Activated CD4-positive, alpha-beta memory T cell treated with anti-CD3 and anti-CD28 coated beads for 36 hours (primary cell): ENCODE measurements at regions not wholly inside any gene's neighbourhood (a gene's known extent, or its start where the extent isn't known, plus 50 kb on each side); places are given as distances from the start of the nearest gene placed in this dataset.
"Not testable (repeated sequence)": the region's sequence is repeated elsewhere in the genome, so short reads cannot be mapped to it uniquely, and the experiment has no call there.

ENCODE experiments used
- CTCF ChIA-PET: fragments of 350-600 bp; sonication (Branson Sonifier 250); formaldehyde crosslinking; loops from one replicate; lab custom pipeline; 2021; ENCODE audit warnings: antibody characterized with exemption, inconsistent platforms; lab: Charles Lee
- POLR2A ChIA-PET: fragments of 350-600 bp; sonication (Branson Sonifier 250); formaldehyde crosslinking; loops from one replicate; lab custom pipeline; 2021; ENCODE audit warnings: antibody characterized with exemption; lab: Charles Lee
- DNase-seq: peaks from one replicate; pipeline ENCODE4 v3.0.0-alpha.2; 2020
- H3K27ac Mint-ChIP-seq: one replicate; pipeline ENCODE4 v1.8.0; 2021; ENCODE audit warnings: mixed read lengths
- H3K27me3 Mint-ChIP-seq: one replicate; pipeline ENCODE4 v1.8.0; 2021; ENCODE audit warnings: mixed read lengths
- H3K36me3 Mint-ChIP-seq: one replicate; pipeline ENCODE4 v1.8.0; 2021; ENCODE audit warnings: mixed read lengths
- H3K4me1 Mint-ChIP-seq: one replicate; pipeline ENCODE4 v1.8.0; 2021; ENCODE audit warnings: low read depth, mixed read lengths
- H3K4me3 Mint-ChIP-seq: one replicate; pipeline ENCODE4 v1.8.0; 2021; ENCODE audit warnings: mild to moderate bottlenecking, mixed read lengths
- H3K9me3 Mint-ChIP-seq: one replicate; pipeline ENCODE4 v1.8.0; 2021; ENCODE audit warnings: mixed read lengths
- intact Hi-C: fragments of 100-400 bp; cut with micrococcal nuclease; formaldehyde crosslinking; loops from one replicate; pipeline ENCODE4 v1.15.1; 2023

GRCh38 chr7:81407094-81407493, 362.8 kb downstream of the HGF start:
- Mint-ChIP-seq H3K27me3 (no peaks in the 10 kb centered on the region), H3K36me3 (no peaks in the 10 kb centered on the region), H3K4me3 (no peak overlapping the region), H3K9me3 (peaks cover 9% of the 10 kb centered on the region), H3K27ac (no peak overlapping the region), H3K4me1 (no peaks in the 10 kb centered on the region)
- intact Hi-C loops: no loop called here
- POLR2A ChIA-PET: no interaction called here
- CTCF ChIA-PET: no interaction called here
- DNase-seq: no peak

DNA sequence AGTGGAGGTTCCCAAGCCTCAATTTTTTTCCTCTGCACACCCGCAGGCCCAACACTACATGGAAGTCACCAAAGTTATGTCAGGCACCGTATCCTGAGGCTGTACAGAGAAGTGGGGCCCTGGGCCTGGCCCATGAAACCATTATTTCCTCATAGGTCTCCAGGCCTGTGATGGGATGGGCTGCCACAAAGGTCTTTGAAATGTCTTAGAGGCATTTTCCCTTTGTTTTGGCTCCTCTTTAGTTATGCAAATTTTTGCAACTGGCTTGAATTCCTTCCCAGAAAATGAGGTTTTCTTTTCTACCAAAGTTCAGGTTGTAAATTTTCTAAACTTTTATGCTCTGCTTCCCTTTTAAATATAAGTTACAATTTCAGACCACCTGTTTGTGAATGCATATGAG, 365.2 kb downstream of the HGF start:
- Mint-ChIP-seq H3K4me1 (no peaks in the 10 kb centered on the region), H3K36me3 (no peaks in the 10 kb centered on the region), H3K27me3 (no peaks in the 10 kb centered on the region), H3K4me3 (no peak overlapping the region), H3K9me3 (peaks cover 11% of the 10 kb centered on the region), H3K27ac (no peak overlapping the region)
- no peak for DNase-seq
- CTCF ChIA-PET: no interaction called here
- POLR2A ChIA-PET: no interaction called here
- intact Hi-C loops: no loop called here

- DNase-seq: no peak
- H3K36me3 Mint-ChIP-seq: no peaks in the 10 kb centered on the region
- ChIA-PET POLR2A (no interaction called here), CTCF (no interaction called here)
- peaks cover 17% of the 10 kb centered on the region for H3K9me3 Mint-ChIP-seq
- H3K27me3 Mint-ChIP-seq: no peaks in the 10 kb centered on the region
- no peaks in the 10 kb centered on the region for H3K4me1 Mint-ChIP-seq
- no peak overlapping the region for H3K4me3 Mint-ChIP-seq
- H3K27ac Mint-ChIP-seq: no peak overlapping the region
- intact Hi-C loops: no loop called here
Observed at GRCh38 chr7:81402227-81402626, 367.6 kb downstream of the HGF start.

DNA sequence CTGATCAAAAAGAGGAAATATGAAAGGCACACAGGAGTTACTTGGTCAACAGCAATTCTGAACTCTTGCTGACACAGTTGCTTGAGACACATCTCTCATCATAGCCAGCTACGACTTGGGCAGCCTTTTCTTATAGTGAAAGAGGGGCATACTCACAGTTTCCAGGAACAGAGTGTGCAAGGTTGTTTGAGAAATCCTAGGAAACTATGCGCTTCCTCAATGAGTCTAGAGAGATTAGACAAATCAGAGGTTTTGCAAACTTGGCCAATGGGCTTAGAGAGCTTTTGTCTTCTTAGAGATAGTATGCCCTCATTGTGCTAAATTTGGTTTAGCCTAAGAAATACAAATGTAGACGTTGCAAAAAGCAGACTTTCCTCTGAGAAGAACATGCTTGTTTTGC, 370.4 kb downstream of the HGF start:
- no peak for DNase-seq
- Mint-ChIP-seq H3K4me1 (no peaks in the 10 kb centered on the region), H3K36me3 (no peaks in the 10 kb centered on the region), H3K27me3 (no peaks in the 10 kb centered on the region), H3K4me3 (no peak overlapping the region), H3K9me3 (peaks cover 13% of the 10 kb centered on the region), H3K27ac (no peak overlapping the region)
- intact Hi-C loops: no loop called here
- POLR2A ChIA-PET: no interaction called here
- CTCF ChIA-PET: no interaction called here

GRCh38 chr7:81394029-81394428, 375.8 kb downstream of the HGF start:
- Mint-ChIP-seq H3K27ac (no peak overlapping the region), H3K27me3 (no peaks in the 10 kb centered on the region), H3K4me3 (no peak overlapping the region), H3K36me3 (no peaks in the 10 kb centered on the region), H3K4me1 (no peaks in the 10 kb centered on the region), H3K9me3 (peaks cover 10% of the 10 kb centered on the region)
- intact Hi-C loops: no loop called here
- ChIA-PET POLR2A (no interaction called here), CTCF (no interaction called here)
- DNase-seq: no peak

DNA sequence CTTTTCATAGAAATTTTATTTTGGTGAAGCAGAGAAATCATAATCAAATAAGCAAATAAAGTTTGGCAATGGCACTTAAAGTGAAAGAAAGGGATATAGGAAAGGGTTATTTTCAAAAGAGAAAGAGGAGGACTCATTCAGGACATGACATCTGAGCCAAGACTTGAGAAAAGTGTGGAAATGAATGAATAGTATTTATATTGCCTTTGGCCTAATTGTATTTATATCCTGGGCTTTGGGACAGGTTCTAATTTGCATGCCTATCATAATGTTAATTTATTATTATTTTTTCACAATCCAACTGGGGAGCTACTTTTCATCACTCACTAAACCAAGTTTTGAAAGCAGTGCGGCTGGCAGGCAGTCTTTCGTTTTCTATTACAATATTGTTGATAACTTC, 376.8 kb downstream of the HGF start:
- no peak overlapping the region for H3K4me3 Mint-ChIP-seq
- POLR2A ChIA-PET: no interaction called here
- H3K36me3 Mint-ChIP-seq: no peaks in the 10 kb centered on the region
- peaks cover 8% of the 10 kb centered on the region for H3K9me3 Mint-ChIP-seq
- intact Hi-C loops: no loop called here
- CTCF ChIA-PET: no interaction called here
- no peaks in the 10 kb centered on the region for H3K4me1 Mint-ChIP-seq
- no peak overlapping the region for H3K27ac Mint-ChIP-seq
- no peaks in the 10 kb centered on the region for H3K27me3 Mint-ChIP-seq
- DNase-seq: no peak

DNA sequence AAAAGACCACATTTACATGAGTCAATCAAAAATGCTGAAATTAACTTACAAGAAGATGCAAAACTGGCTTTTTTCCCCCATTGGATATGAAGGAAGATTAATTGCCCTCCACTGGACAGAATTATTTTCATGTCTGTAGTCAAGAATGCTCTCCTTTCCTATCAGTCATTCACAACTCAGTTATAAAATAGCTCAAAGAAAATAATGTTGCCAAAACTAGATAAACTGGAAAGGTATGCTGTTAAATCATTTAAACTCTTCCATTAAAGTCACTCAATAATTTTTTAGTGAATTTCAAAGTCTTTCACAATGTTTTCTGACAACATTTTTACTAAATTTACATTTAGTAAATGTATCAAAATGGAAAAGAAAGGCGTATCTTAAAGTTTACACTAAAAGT, 384.5 kb downstream of the HGF start:
- Mint-ChIP-seq H3K4me1 (no peaks in the 10 kb centered on the region), H3K4me3 (no peak overlapping the region), H3K27ac (no peak overlapping the region), H3K27me3 (no peaks in the 10 kb centered on the region), H3K9me3 (peaks cover 14% of the 10 kb centered on the region), H3K36me3 (no peaks in the 10 kb centered on the region)
- DNase-seq: no peak
- ChIA-PET POLR2A (no interaction called here), CTCF (no interaction called here)
- intact Hi-C loops: no loop called here

DNA sequence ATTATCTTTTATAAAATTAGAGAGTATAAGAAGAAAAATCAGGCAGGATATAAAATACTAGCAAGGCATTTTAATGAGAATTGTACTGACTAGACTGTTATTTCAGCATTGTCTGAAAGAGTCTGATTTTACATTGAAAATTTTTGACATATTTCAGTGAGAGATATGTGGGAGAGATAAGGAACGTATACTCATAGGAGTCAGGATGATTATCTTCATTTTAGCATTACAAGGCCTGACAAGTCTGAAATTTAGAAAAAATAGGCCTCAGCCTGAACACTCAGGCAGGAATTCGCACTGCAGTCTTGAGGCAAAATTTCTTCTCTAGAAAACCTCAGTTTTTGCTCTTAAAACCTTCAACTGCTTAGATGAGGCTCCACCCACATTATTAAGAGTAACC, 386.0 kb downstream of the HGF start:
- intact Hi-C loops: no loop called here
- H3K36me3 Mint-ChIP-seq: no peaks in the 10 kb centered on the region
- no peak for DNase-seq
- no peaks in the 10 kb centered on the region for H3K4me1 Mint-ChIP-seq
- no peak overlapping the region for H3K27ac Mint-ChIP-seq
- ChIA-PET POLR2A (no interaction called here), CTCF (no interaction called here)
- H3K9me3 Mint-ChIP-seq: peaks cover 12% of the 10 kb centered on the region
- no peaks in the 10 kb centered on the region for H3K27me3 Mint-ChIP-seq
- no peak overlapping the region for H3K4me3 Mint-ChIP-seq

DNA sequence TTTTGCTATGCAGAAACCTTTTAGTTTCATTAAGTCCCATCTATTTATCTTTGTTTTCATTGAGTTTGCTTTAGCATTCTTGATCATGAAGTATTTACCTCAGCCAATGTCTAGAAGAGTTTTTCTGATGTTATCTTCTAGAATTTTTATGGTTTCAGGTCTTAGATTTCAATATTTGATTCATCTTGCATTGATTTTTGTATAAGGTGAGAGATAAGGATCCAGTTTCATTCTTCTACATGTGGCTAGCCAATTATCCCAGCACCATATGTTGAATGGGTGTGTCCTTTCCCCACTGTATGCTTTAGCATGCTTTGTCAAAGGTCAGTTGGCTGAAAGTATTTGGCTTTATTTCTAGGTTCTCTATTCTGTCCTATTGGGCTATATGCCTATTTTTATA, 395.2 kb downstream of the HGF start:
- POLR2A ChIA-PET, H3K27me3 Mint-ChIP-seq: not testable (repeated sequence)

GRCh38 chr7:81370822-81371221, 399.0 kb downstream of the HGF start:
- no peaks in the 10 kb centered on the region for H3K4me1 Mint-ChIP-seq
- ChIA-PET POLR2A (no interaction called here), CTCF (no interaction called here)
- peaks cover 11% of the 10 kb centered on the region for H3K9me3 Mint-ChIP-seq
- H3K27me3 Mint-ChIP-seq: no peaks in the 10 kb centered on the region
- H3K36me3 Mint-ChIP-seq: no peaks in the 10 kb centered on the region
- no peak overlapping the region for H3K4me3 Mint-ChIP-seq
- intact Hi-C loops: no loop called here
- no peak overlapping the region for H3K27ac Mint-ChIP-seq
- no peak for DNase-seq

More for the DNA sequence above, 395.2 kb downstream of the HGF start:
- DNase-seq, H3K27ac Mint-ChIP-seq, H3K36me3 Mint-ChIP-seq, H3K4me3 Mint-ChIP-seq, intact Hi-C loops, CTCF ChIA-PET, H3K4me1 Mint-ChIP-seq: not testable (repeated sequence)
- peaks cover 16% of the 10 kb centered on the region for H3K9me3 Mint-ChIP-seq

DNA sequence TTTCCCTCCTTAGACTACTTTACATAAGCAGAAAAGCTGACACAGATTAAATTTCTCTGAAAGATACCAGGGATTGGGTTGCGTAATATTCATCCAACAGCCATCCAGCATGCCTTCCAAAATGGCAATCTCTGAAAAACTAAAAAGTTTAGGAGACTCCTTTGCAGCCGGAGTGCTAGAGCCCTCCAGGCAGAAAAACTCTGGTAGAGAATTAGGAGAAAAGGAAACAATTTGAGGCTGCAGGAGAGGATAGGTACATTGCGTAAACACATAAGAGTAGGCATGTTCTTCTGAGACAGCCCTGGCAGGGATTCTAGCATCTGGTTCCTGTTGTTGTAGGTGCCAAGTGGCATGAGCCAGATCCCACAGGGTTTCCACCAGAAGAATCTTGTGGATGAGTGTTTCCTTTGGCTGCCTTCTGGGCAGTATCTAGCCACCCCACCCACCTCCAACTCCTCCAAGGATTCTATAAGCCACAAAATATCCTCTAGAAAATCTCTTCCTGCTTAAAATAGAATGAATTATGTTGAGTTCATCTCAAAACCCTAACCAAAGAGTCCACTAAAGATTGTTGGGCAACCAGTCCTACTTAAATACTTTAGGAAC, 402.4 kb downstream of the HGF start:
- Mint-ChIP-seq H3K4me3 (no peak overlapping the region), H3K4me1 (no peaks in the 10 kb centered on the region), H3K36me3 (no peaks in the 10 kb centered on the region), H3K27me3 (no peaks in the 10 kb centered on the region), H3K9me3 (peaks cover 10% of the 10 kb centered on the region), H3K27ac (no peak overlapping the region)
- CTCF ChIA-PET: no interaction called here
- intact Hi-C loops: no loop called here
- no peak for DNase-seq
- POLR2A ChIA-PET: no interaction called here

DNA sequence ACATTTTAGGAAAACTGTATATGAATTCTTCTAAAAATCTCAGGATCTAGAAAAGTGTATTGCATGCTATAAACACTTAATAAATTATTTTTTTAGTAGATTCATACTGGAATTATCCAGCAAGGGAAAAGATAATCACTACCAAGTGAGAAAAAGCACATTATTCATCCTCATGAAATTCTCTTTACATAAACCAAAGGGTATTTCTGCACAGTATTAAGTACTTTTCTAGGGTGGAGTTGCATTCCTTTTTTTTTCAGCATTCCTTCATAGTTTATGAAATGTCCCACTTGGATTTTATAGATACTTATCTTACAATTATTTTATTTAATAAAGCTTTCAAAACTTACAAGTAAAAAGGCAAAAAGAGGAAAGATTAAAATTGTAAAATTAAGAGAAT, 403.3 kb downstream of the HGF start:
- CTCF ChIA-PET: no interaction called here
- Mint-ChIP-seq H3K27ac (no peak overlapping the region), H3K4me1 (no peaks in the 10 kb centered on the region), H3K4me3 (no peak overlapping the region), H3K27me3 (no peaks in the 10 kb centered on the region), H3K9me3 (peaks cover 10% of the 10 kb centered on the region), H3K36me3 (no peaks in the 10 kb centered on the region)
- DNase-seq: no peak
- intact Hi-C loops: no loop called here
- POLR2A ChIA-PET: no interaction called here

- intact Hi-C loops: no loop called here
- H3K36me3 Mint-ChIP-seq: no peaks in the 10 kb centered on the region
- DNase-seq: no peak
- POLR2A ChIA-PET: no interaction called here
- H3K4me1 Mint-ChIP-seq: no peaks in the 10 kb centered on the region
- H3K4me3 Mint-ChIP-seq: no peak overlapping the region
- H3K27me3 Mint-ChIP-seq: no peaks in the 10 kb centered on the region
- CTCF ChIA-PET: no interaction called here
- no peak overlapping the region for H3K27ac Mint-ChIP-seq
- peaks cover 7% of the 10 kb centered on the region for H3K9me3 Mint-ChIP-seq
Observed at GRCh38 chr7:81361769-81362312, 408.0 kb downstream of the HGF start.
